Natural killer cell (primary cell): ENCODE measurements at regions not wholly inside any gene's neighbourhood (a gene's known extent, or its start where the extent isn't known, plus 50 kb on each side); places are given as distances from the start of the nearest gene placed in this dataset.
"Not testable (repeated sequence)": the region's sequence is repeated elsewhere in the genome, so short reads cannot be mapped to it uniquely, and the experiment has no call there.

Experiments
- ATAC-seq, 3 donors: fragments of 150-1000 bp in 2 of 3; fragments of 200-7000 bp in 1 of 3; cut with Tn5 transposase; 1 replicate in 1 of 3; 2 replicates in 2 of 3; pipeline ENCODE4 v1.10.0; 2021; ENCODE audit warnings: mild to moderate bottlenecking in 2 of 3, moderate library complexity in 2 of 3
- DNase-seq, 2 donors: peaks; one replicate each; pipeline versions ENCODE4 v3.0.0 to v3.0.0-alpha.2; 2013 to 2021; ENCODE audit warnings: mixed read lengths in 1 of 2
- H3K27ac ChIP-seq: one replicate; pipeline ENCODE4 v1.5.1; 2013; ENCODE audit warnings: mild to moderate bottlenecking, low read length
- H3K27me3 ChIP-seq: one replicate; pipeline ENCODE4 v1.6.1; 2013; ENCODE audit warnings: low read length; ENCODE audit not compliant: control insufficient read depth, insufficient read depth
- H3K36me3 ChIP-seq: one replicate; pipeline ENCODE4 v1.6.1; 2013; ENCODE audit warnings: low read length; ENCODE audit not compliant: control insufficient read depth, insufficient read depth
- H3K4me1 ChIP-seq: one replicate; pipeline ENCODE4 v1.6.1; 2013; ENCODE audit warnings: low read length; ENCODE audit not compliant: control insufficient read depth, insufficient read depth
- H3K4me3 ChIP-seq: one replicate; pipeline ENCODE4 v1.5.1; 2013; ENCODE audit warnings: low read length
- H3K9me3 ChIP-seq: one replicate; pipeline ENCODE4 v1.6.1; 2013; ENCODE audit warnings: low read length; ENCODE audit not compliant: control insufficient read depth, insufficient read depth
- H3K27ac Mint-ChIP-seq, 2 donors: one replicate each; pipeline ENCODE4 v1.8.0; 2022; ENCODE audit warnings: mild to moderate bottlenecking in 2 of 2, mixed read lengths in 2 of 2, moderate library complexity in 1 of 2
- H3K27me3 Mint-ChIP-seq, 2 donors: one replicate each; pipeline ENCODE4 v1.8.0; 2022; ENCODE audit warnings: low read depth in 2 of 2, mixed read lengths in 2 of 2
- H3K36me3 Mint-ChIP-seq: one replicate; pipeline ENCODE4 v1.8.0; 2022; ENCODE audit warnings: mixed read lengths
- H3K4me1 Mint-ChIP-seq, 2 donors: one replicate each; pipeline ENCODE4 v1.8.0; 2022; ENCODE audit warnings: mixed read lengths in 2 of 2
- H3K4me3 Mint-ChIP-seq: one replicate; pipeline ENCODE4 v1.8.0; 2022; ENCODE audit warnings: mild to moderate bottlenecking, moderate library complexity, mixed read lengths
- H3K9me3 Mint-ChIP-seq, 2 donors: one replicate each; pipeline ENCODE4 v1.8.0; 2022; ENCODE audit warnings: mixed read lengths in 2 of 2
- CTCF ChIP-seq: fragments of 200-600 bp; IDR thresholded peaks from one replicate; pipeline ENCODE4 v1.8.0; 2022; ENCODE audit warnings: antibody characterized with exemption
- WGBS: methylation state at CpG from one replicate; pipeline ENCODE4 v1.1.7; 2013; ENCODE audit warnings: missing lambda C conversion rate; ENCODE audit not compliant: insufficient coverage; 5-methylcytosine and 5-hydroxymethylcytosine counted together
- intact Hi-C: fragments of 100-400 bp; cut with micrococcal nuclease; formaldehyde crosslinking; loops from one replicate; pipeline ENCODE4 v1.14.2; 2022

- H3K36me3 ChIP-seq = no peaks in the 10 kb centered on the region
- Mint-ChIP-seq H3K27me3 (no peaks in the 10 kb centered on the region), H3K36me3 (no peaks in the 10 kb centered on the region), H3K4me1 (no peaks in the 10 kb centered on the region), H3K4me3 (no peak overlapping the region), H3K27ac (no peak overlapping the region), H3K9me3 (peaks cover 4 to 8% of the 10 kb centered on the region in 2 donors)
- no peak overlapping the region for H3K27ac ChIP-seq
- WGBS = 100% methylated on average over 1 of the region's 2 CpGs
- no peak for ATAC-seq
- H3K27me3 ChIP-seq = no peaks in the 10 kb centered on the region
- H3K4me3 ChIP-seq = no peak overlapping the region
- intact Hi-C loops = no loop called here
- no peaks in the 10 kb centered on the region for H3K9me3 ChIP-seq
- TF ChIP-seq CTCF = no peak
- H3K4me1 ChIP-seq = no peaks in the 10 kb centered on the region
- DNase-seq = no peak
Measured at GRCh38 chr6:81126150-81126549, 626.3 kb downstream of the TENT5A start.

DNA sequence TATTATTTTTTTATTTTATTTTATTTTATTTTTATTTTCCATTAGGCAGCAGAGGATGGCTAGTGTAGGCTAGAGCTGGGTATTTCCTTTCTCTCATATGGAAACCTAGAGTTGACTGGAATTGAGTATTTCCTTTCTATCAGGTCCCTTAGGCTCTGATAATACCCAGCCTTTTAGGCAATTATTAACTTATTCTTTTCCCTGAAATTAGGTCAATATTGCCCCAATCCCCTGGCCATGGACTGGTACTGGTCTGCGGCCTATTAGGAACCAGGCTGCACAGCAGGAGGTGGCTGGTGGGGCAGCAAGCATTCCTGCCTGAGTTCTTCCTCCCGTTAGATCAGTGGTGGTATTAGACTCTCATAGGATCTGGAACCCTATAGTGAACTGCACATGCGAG is 632.2 kb downstream of the TENT5A start:
- Histone ChIP-seq H3K36me3 (no peaks in the 10 kb centered on the region), H3K27ac (no peak overlapping the region), H3K4me1 (no peaks in the 10 kb centered on the region), H3K4me3 (no peak overlapping the region), H3K27me3 (no peaks in the 10 kb centered on the region), H3K9me3 (peaks cover 4% of the 10 kb centered on the region)
- no peaks in the 10 kb centered on the region for H3K27me3 Mint-ChIP-seq
- no peak overlapping the region for H3K4me3 Mint-ChIP-seq
- DNase-seq (no peak), ATAC-seq (no peak)
- TF ChIP-seq CTCF = no peak
- intact Hi-C loops = no loop called here
- peaks cover 13% of the 10 kb centered on the region in 2 donors for H3K9me3 Mint-ChIP-seq
- WGBS = 86% methylated on average over 3 of the region's 3 CpGs
- H3K27ac Mint-ChIP-seq = no peak overlapping the region
- H3K4me1 Mint-ChIP-seq = no peaks in the 10 kb centered on the region
- H3K36me3 Mint-ChIP-seq = no peaks in the 10 kb centered on the region

DNA sequence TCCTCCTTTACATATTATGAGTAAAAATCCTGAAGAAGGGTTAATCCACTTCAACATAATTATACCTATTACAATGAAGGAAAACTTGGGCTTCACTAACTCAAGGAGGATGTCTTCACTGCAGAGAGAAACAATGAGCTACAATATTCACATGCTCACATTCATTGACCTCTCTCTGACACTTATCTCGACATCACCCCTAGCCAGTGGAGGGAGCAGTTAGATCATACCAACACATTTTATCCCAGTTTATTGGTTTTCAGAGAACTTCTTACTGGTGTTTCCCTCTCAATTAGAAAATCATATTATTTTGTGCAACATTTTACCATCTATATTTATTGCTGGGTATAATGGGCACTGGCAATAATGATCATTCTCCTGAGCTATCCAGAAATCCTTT is 646.5 kb downstream of the TENT5A start:
- Mint-ChIP-seq H3K36me3 (no peaks in the 10 kb centered on the region), H3K9me3 (peaks cover 15 to 18% of the 10 kb centered on the region in 2 donors), H3K27me3 (no peaks in the 10 kb centered on the region), H3K27ac (no peak overlapping the region), H3K4me3 (no peak overlapping the region), H3K4me1 (no peaks in the 10 kb centered on the region)
- H3K4me1 ChIP-seq = no peaks in the 10 kb centered on the region
- WGBS = 78% methylated on average over 1 of the region's 1 CpG
- H3K27ac ChIP-seq = no peak overlapping the region
- no peaks in the 10 kb centered on the region for H3K27me3 ChIP-seq
- no peak for DNase-seq
- no peaks in the 10 kb centered on the region for H3K36me3 ChIP-seq
- ATAC-seq = no peak
- H3K9me3 ChIP-seq = no peaks in the 10 kb centered on the region
- intact Hi-C loops = no loop called here
- no peak overlapping the region for H3K4me3 ChIP-seq
- no peak for TF ChIP-seq CTCF

DNA sequence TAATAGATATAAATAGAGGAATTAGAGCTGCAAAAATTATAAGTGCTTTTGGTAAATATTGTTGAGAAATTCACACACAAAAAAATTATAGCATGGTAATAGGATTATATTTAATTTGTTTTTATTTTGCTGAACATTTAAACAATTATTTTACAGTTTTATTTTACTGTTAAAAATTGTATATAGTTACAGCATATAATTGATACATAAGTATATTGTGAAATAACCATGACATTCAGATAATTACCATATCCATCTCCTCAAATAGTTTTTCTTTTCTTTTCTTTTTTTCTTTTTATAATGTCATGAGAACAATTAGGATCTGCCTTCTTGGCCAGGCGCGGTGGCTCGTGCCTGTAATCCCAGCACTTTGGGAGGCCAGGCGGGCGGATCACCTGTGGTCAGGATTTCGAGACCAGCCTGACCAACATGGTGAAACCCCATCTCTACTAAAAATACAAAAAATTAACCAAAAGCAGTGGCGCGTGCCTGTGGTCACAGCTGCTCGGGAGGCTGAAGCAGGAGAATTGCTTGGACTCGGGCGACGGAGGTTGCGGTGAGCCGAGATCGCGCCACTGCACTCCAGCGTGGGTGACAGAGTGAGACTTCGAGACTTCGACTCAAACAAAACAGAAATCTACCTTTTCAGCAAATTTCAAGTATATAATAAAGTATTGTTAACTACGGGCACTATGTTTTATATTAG is 654.2 kb downstream of the TENT5A start:
- Histone ChIP-seq H3K9me3 (no peaks in the 10 kb centered on the region), H3K4me3 (no peak overlapping the region), H3K27me3 (no peaks in the 10 kb centered on the region), H3K4me1 (no peaks in the 10 kb centered on the region), H3K27ac (no peak overlapping the region), H3K36me3 (no peaks in the 10 kb centered on the region)
- H3K9me3 Mint-ChIP-seq = peaks cover 11 to 16% of the 10 kb centered on the region in 2 donors
- H3K4me3 Mint-ChIP-seq = no peak overlapping the region
- intact Hi-C loops = no loop called here
- no peak for ATAC-seq
- no peaks in the 10 kb centered on the region for H3K27me3 Mint-ChIP-seq
- DNase-seq = no peak
- TF ChIP-seq CTCF = no peak
- H3K4me1 Mint-ChIP-seq = no peaks in the 10 kb centered on the region
- 97% methylated on average over 17 of the region's 20 CpGs for WGBS
- H3K27ac Mint-ChIP-seq = no peak overlapping the region
- no peaks in the 10 kb centered on the region for H3K36me3 Mint-ChIP-seq

DNA sequence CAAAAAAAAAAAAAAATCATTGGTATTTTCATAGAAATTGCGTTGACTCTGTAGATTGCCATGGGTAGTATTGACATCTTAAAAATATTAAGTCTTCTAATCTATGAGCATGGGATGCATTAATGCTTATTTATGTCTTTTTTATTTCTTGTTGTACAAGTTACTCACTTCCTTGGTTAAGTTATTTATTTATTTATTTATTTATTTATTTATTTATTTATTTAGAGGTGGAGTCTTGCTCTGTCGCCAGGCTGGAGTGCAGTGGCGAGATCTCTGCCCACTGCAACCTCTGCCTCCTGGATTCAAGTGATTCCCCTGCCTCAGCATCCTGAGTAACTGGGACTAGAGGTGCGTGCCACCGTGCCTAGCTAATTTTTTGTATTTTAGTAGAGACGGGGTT is 656.0 kb downstream of the TENT5A start:
- 78% methylated on average over 5 of the region's 6 CpGs for WGBS
- H3K4me1 ChIP-seq, H3K4me3 Mint-ChIP-seq, H3K36me3 ChIP-seq, H3K9me3 ChIP-seq, H3K4me3 ChIP-seq, H3K27ac Mint-ChIP-seq, H3K27me3 ChIP-seq, ATAC-seq, H3K27me3 Mint-ChIP-seq, intact Hi-C loops, H3K36me3 Mint-ChIP-seq, DNase-seq, H3K4me1 Mint-ChIP-seq, H3K27ac ChIP-seq: not testable (repeated sequence)
- peaks cover 9 to 15% of the 10 kb centered on the region in 2 donors for H3K9me3 Mint-ChIP-seq
